GM18505 (cell line): ENCODE measurements at regions not wholly inside any gene's neighbourhood (a gene's known extent, or its start where the extent isn't known, plus 50 kb on each side); places are given as distances from the start of the nearest gene placed in this dataset.

ENCODE experiments used
- ATAC-seq: cut with Tn5 transposase; IDR thresholded peaks from one replicate; pipeline ENCODE4 v1.9.1; 2021; ENCODE audit not compliant: unreplicated experiment
- POLR2A ChIP-seq: IDR thresholded peaks from 4 replicates; pipeline ENCODE4 v1.6.1; 2011; ENCODE audit warnings: borderline replicate concordance; ENCODE audit not compliant: insufficient read depth, insufficient read length; ENCODE audit errors: extremely low read depth

GRCh38 chr6:113432521-113433334 is 424.4 kb upstream of the MARCKS start:
- TF ChIP-seq POLR2A, result no peak

GRCh38 chr6:113433335-113433991 is 423.7 kb upstream of the MARCKS start:
- no peak for ATAC-seq
- no peak for TF ChIP-seq POLR2A

More at GRCh38 chr6:113432521-113433334, 424.4 kb upstream of the MARCKS start:
- no peak for ATAC-seq

GRCh38 chr6:113434641-113435040 is 422.5 kb upstream of the MARCKS start:
- no peak for ATAC-seq
- TF ChIP-seq POLR2A, result no peak

GRCh38 chr6:113437566-113437965 is 419.6 kb upstream of the MARCKS start:
- no peak for TF ChIP-seq POLR2A
- ATAC-seq, result no peak

- no peak for TF ChIP-seq POLR2A
- no peak for ATAC-seq
These were observed 417.3 kb upstream of the MARCKS start for GRCh38 chr6:113439866-113440265.

- no peak for TF ChIP-seq POLR2A
- ATAC-seq, result no peak
These were observed 415.1 kb upstream of the MARCKS start for GRCh38 chr6:113442040-113442439.

GRCh38 chr6:113445201-113445600 is 411.9 kb upstream of the MARCKS start:
- ATAC-seq, result no peak
- TF ChIP-seq POLR2A, result no peak

- TF ChIP-seq POLR2A, result no peak
- ATAC-seq, result no peak
These were observed 409.9 kb upstream of the MARCKS start for GRCh38 chr6:113447088-113447831.

GRCh38 chr6:113449051-113449450 is 408.1 kb upstream of the MARCKS start:
- no peak for ATAC-seq
- TF ChIP-seq POLR2A, result no peak

GRCh38 chr6:113450061-113450465 is 407.1 kb upstream of the MARCKS start:
- no peak for ATAC-seq
- TF ChIP-seq POLR2A, result no peak

GRCh38 chr6:113451049-113451448 is 406.1 kb upstream of the MARCKS start:
- TF ChIP-seq POLR2A, result no peak
- no peak for ATAC-seq

GRCh38 chr6:113457198-113457597 is 399.9 kb upstream of the MARCKS start:
- no peak for ATAC-seq
- TF ChIP-seq POLR2A, result no peak

GRCh38 chr6:113457751-113458150 is 399.4 kb upstream of the MARCKS start:
- no peak for ATAC-seq
- no peak for TF ChIP-seq POLR2A
